Panc1 (cell line): ENCODE measurements at regions not wholly inside any gene's neighbourhood (a gene's known extent, or its start where the extent isn't known, plus 50 kb on each side); places are given as distances from the start of the nearest gene placed in this dataset.

Experiments used
- CTCF ChIP-seq: fragments of 450-650 bp; IDR thresholded peaks from 2 replicates; pipeline ENCODE4 v1.5.1; 2017; ENCODE audit warnings: mild to moderate bottlenecking
- POLR2AphosphoS5 ChIP-seq: IDR thresholded peaks from 2 replicates; pipeline ENCODE4 v1.6.1; 2012; ENCODE audit warnings: mild to moderate bottlenecking, low read depth, low read length, moderate library complexity
- SIN3A ChIP-seq: IDR thresholded peaks from 2 replicates; pipeline ENCODE4 v1.6.1; 2012; ENCODE audit warnings: low read depth, mild to moderate bottlenecking, low read length, moderate library complexity, borderline replicate concordance; ENCODE audit not compliant: insufficient read depth

- no peak for TF ChIP-seq CTCF
- TF ChIP-seq SIN3A: no peak
- no peak for TF ChIP-seq POLR2AphosphoS5
Measured at GRCh38 chr14:88931321-88932110, 107.1 kb downstream of the TTC8 start.
